Panc1 (cell line): ENCODE measurements at regions not wholly inside any gene's neighbourhood (a gene's known extent, or its start where the extent isn't known, plus 50 kb on each side); places are given as distances from the start of the nearest gene placed in this dataset.

Experiments used
- POLR2AphosphoS5 ChIP-seq: IDR thresholded peaks from 2 replicates; pipeline ENCODE4 v1.6.1; 2012; ENCODE audit warnings: mild to moderate bottlenecking, low read depth, low read length, moderate library complexity
- SIN3A ChIP-seq: IDR thresholded peaks from 2 replicates; pipeline ENCODE4 v1.6.1; 2012; ENCODE audit warnings: low read depth, mild to moderate bottlenecking, low read length, moderate library complexity, borderline replicate concordance; ENCODE audit not compliant: insufficient read depth
- TF ChIP-seq, protein P1 (sequence below): fragments of 450-650 bp; IDR thresholded peaks from 2 replicates; pipeline ENCODE4 v1.5.1; 2017; ENCODE audit warnings: mild to moderate bottlenecking

DNA sequence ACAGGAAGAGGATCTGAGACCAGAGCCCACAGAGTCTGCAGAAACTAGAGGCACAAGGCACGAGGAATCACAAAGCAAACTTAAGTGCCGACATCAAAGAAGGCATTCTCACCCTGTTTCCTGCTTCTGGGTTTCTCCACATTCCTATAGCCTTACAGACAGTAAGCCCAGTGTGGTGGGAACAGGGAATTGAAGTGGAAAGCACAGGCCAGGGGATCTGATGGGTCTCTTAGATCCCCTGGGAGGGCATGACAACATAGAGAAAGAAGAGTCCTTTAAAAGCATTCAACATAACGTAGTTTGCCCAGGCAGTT is 75.6 kb upstream of the FRMD6 start:
- TF ChIP-seq, protein P1, sequence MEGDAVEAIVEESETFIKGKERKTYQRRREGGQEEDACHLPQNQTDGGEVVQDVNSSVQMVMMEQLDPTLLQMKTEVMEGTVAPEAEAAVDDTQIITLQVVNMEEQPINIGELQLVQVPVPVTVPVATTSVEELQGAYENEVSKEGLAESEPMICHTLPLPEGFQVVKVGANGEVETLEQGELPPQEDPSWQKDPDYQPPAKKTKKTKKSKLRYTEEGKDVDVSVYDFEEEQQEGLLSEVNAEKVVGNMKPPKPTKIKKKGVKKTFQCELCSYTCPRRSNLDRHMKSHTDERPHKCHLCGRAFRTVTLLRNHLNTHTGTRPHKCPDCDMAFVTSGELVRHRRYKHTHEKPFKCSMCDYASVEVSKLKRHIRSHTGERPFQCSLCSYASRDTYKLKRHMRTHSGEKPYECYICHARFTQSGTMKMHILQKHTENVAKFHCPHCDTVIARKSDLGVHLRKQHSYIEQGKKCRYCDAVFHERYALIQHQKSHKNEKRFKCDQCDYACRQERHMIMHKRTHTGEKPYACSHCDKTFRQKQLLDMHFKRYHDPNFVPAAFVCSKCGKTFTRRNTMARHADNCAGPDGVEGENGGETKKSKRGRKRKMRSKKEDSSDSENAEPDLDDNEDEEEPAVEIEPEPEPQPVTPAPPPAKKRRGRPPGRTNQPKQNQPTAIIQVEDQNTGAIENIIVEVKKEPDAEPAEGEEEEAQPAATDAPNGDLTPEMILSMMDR: no peak
- TF ChIP-seq POLR2AphosphoS5 (no peak), SIN3A (no peak)
